ENCODE measurements at regions not wholly inside any gene's neighbourhood (a gene's known extent, or its start where the extent isn't known, plus 50 kb on each side); places are given as distances from the start of the nearest gene placed in this dataset.

DNA sequence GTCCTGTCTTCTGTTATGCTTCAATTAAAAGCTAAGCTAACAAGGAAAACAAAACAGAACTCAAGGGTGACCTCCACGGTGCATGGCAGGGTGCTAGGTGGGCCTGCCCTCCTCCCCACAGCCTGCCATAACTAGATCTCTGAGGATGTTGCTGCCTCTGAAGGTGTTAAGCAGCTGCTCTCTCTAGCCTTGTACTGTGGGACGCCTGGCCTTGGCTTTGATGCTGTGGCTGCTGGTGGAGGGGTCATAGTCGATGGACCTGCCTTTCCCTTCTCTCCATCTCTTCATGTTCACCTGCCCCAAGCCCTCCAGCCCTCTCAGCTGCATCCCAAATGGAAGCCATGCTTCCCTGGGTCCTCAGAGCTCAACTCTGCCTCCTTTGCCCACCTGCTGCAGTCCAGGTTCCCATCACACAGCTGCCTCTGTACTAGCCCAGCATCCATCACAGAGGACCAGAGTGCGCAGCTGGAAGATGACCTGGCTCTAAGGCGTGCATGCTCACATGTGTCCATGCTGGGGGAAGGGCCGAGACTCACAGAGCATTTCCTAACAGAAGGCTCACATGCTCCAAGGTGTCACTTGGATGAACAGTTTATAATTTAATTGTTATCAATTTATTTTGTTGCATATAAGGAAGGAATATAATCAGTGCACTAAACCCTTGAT is 180.3 kb upstream of the E2F8 start:
- TF ChIP-seq, protein P1, sequence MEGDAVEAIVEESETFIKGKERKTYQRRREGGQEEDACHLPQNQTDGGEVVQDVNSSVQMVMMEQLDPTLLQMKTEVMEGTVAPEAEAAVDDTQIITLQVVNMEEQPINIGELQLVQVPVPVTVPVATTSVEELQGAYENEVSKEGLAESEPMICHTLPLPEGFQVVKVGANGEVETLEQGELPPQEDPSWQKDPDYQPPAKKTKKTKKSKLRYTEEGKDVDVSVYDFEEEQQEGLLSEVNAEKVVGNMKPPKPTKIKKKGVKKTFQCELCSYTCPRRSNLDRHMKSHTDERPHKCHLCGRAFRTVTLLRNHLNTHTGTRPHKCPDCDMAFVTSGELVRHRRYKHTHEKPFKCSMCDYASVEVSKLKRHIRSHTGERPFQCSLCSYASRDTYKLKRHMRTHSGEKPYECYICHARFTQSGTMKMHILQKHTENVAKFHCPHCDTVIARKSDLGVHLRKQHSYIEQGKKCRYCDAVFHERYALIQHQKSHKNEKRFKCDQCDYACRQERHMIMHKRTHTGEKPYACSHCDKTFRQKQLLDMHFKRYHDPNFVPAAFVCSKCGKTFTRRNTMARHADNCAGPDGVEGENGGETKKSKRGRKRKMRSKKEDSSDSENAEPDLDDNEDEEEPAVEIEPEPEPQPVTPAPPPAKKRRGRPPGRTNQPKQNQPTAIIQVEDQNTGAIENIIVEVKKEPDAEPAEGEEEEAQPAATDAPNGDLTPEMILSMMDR (IDR thresholded peaks at IDR 0.05; ENCODE audit: low read depth, low read length, poor library complexity, severe bottlenecking): no peak
- no peak for TF ChIP-seq EZH2phosphoT487 (IDR thresholded peaks at IDR 0.05; ENCODE audit: borderline replicate concordance, low read length)
